Tibial nerve (tissue), 4 donors: ENCODE measurements at regions not wholly inside any gene's neighbourhood (a gene's known extent, or its start where the extent isn't known, plus 50 kb on each side); places are given as distances from the start of the nearest gene placed in this dataset.

Experiments used
- CTCF ChIP-seq, 5 experiments: fragments of 200-600 bp in 3 of 5; fragments of 450-650 bp in 2 of 5; sonication (generic) in 3 of 5; IDR thresholded peaks; one replicate each; pipeline ENCODE4 v1.5.1; 2016 to 2019; ENCODE audit warnings: antibody characterized with exemption in 5 of 5, mild to moderate bottlenecking in 3 of 5, moderate library complexity in 2 of 5
- EP300 ChIP-seq, 2 donors: sonication (generic); formaldehyde crosslinking; IDR thresholded peaks; one replicate each; pipeline ENCODE4 v1.6.1; 2017; ENCODE audit warnings: antibody characterized with exemption in 2 of 2, mild to moderate bottlenecking in 1 of 2

- TF ChIP-seq CTCF (IDR thresholded peaks at IDR 0.05) (no peak), EP300 (IDR thresholded peaks at IDR 0.05) (no peak)
Observed at GRCh38 chr4:127126718-127127117, 506.0 kb upstream of the INTU start.
